Panc1 (cell line): ENCODE measurements at regions not wholly inside any gene's neighbourhood (a gene's known extent, or its start where the extent isn't known, plus 50 kb on each side); places are given as distances from the start of the nearest gene placed in this dataset.

Experiments used
- ATAC-seq: fragments of 200-7000 bp; cut with Tn5 transposase; 2 replicates; pipeline ENCODE4 v1.9.1; 2020; ENCODE audit warnings: mild to moderate bottlenecking, moderate library complexity
- BruUV-seq: library from RNA; stranded (reverse); fragments of 400-500 nt; replicated peaks from 2 replicates; lab custom pipeline; 2021; lab: Mats Ljungman, UMichigan
- CTCF ChIA-PET: fragments of 300-600 bp; sonication (Branson Sonifier 250); formaldehyde crosslinking; loops from one replicate; lab custom pipeline; 2022; ENCODE audit warnings: antibody characterized with exemption; lab: Charles Lee
- POLR2A ChIA-PET: fragments of 300-600 bp; sonication (Branson Sonifier 250); formaldehyde crosslinking; loops from one replicate; lab custom pipeline; 2022; ENCODE audit warnings: antibody characterized with exemption; lab: Charles Lee
- DNase-seq: peaks from one replicate; pipeline ENCODE4 v3.0.0-alpha.2; 2010; ENCODE audit warnings: low read depth, low spot score
- H3K27ac ChIP-seq: 2 replicates; pipeline ENCODE4 v1.5.1; 2011; ENCODE audit warnings: mild to moderate bottlenecking, low read length, inconsistent platforms
- H3K27me3 ChIP-seq: fragments of 200-500 bp; sonication (Bioruptor generic); 2 replicates; pipeline ENCODE4 v1.6.0; 2014; ENCODE audit warnings: low read length, inconsistent platforms; ENCODE audit not compliant: control insufficient read depth, insufficient read depth
- H3K36me3 ChIP-seq: fragments of 200-500 bp; sonication (Bioruptor generic); 2 replicates; pipeline ENCODE4 v1.5.1; 2014; ENCODE audit warnings: inconsistent platforms, mild to moderate bottlenecking, low read length, moderate library complexity; ENCODE audit not compliant: control insufficient read depth, insufficient read depth
- H3K4me1 ChIP-seq: 2 replicates; pipeline ENCODE4 v1.5.1; 2011; ENCODE audit warnings: inconsistent platforms, mild to moderate bottlenecking, low read length, moderate library complexity; ENCODE audit not compliant: control insufficient read depth, insufficient read depth
- H3K4me3 ChIP-seq, 2 experiments: 2 replicates each; pipeline ENCODE4 v1.5.1; 2011 to 2012; ENCODE audit warnings: low read depth in 2 of 2, low read length in 2 of 2, mild to moderate bottlenecking in 2 of 2, inconsistent platforms in 1 of 2, moderate library complexity in 1 of 2
- H3K9me3 ChIP-seq: fragments of 200-500 bp; sonication (Bioruptor generic); 2 replicates; pipeline ENCODE4 v1.5.1; 2014; ENCODE audit warnings: low read depth, mild to moderate bottlenecking, inconsistent platforms, low read length, moderate library complexity; ENCODE audit not compliant: control insufficient read depth, insufficient read depth
- POLR2AphosphoS5 ChIP-seq: IDR thresholded peaks from 2 replicates; pipeline ENCODE4 v1.6.1; 2012; ENCODE audit warnings: mild to moderate bottlenecking, low read depth, low read length, moderate library complexity
- SIN3A ChIP-seq: IDR thresholded peaks from 2 replicates; pipeline ENCODE4 v1.6.1; 2012; ENCODE audit warnings: low read depth, mild to moderate bottlenecking, low read length, moderate library complexity, borderline replicate concordance; ENCODE audit not compliant: insufficient read depth
- TCF7L2 ChIP-seq: IDR thresholded peaks from 2 replicates; pipeline ENCODE4 v1.6.1; 2011; ENCODE audit warnings: mild to moderate bottlenecking, low read depth, low read length, inconsistent platforms
- in situ Hi-C: cut with HindIII; loops from 2 replicates; pipeline ENCODE4 v1.10.0; 2016; ENCODE audit warnings: low sequenced_read_pairs, low pct_unique_long_range_greater_than_20kb
- intact Hi-C: fragments of 100-400 bp; cut with micrococcal nuclease; formaldehyde crosslinking; loops from one replicate; pipeline ENCODE4 v1.10.0; 2022; ENCODE audit not compliant: unreplicated experiment
- TF ChIP-seq, protein P1 (sequence below): fragments of 450-650 bp; IDR thresholded peaks from 2 replicates; pipeline ENCODE4 v1.5.1; 2017; ENCODE audit warnings: mild to moderate bottlenecking
- TF ChIP-seq, protein P2 (sequence below), 2 experiments: IDR thresholded peaks; 2 replicates each; pipeline ENCODE4 v1.6.1; 2011 to 2012; ENCODE audit warnings: low read depth in 2 of 2, control low read depth in 1 of 2, low read length in 1 of 2, mild to moderate bottlenecking in 1 of 2, moderate library complexity in 1 of 2; ENCODE audit not compliant: insufficient read depth in 1 of 2

DNA sequence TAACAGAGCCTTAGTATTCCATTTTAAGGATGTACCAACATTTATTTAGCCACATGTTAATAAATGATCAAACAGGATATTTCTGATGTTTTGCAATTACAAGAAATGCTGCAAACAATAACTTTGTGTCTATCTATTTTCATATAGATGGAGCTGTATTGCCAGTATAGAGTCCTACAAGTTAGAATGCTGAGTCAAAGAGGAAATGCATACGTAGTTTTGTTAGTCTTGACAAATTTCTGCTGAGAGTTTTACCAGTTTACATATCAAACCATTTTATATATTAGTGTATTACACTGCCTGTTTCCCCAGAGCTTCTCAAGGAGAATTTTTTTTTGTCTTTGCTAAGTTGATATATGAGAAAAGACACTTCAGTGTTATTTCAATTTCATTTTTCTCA, 541.7 kb downstream of the SLC16A7 start:
- no peak for ATAC-seq
- ChIA-PET POLR2A (interaction anchor here (0.7 kb wide), 1 partner anchor 1723 kb away, joined by 3 read pairs; no protein-coding TSS in a partner anchor), CTCF (interaction anchor here (0.7 kb wide), 1 partner anchor 144 kb away, joined by 4 read pairs; no protein-coding TSS in a partner anchor)
- DNase-seq, result no peak
- intact Hi-C loops (no loop called here), in situ Hi-C loops (no loop called here)
- Histone ChIP-seq H3K9me3 (no peaks in the 10 kb centered on the region), H3K27me3 (no peaks in the 10 kb centered on the region), H3K4me3 (no peak overlapping the region), H3K36me3 (no peaks in the 10 kb centered on the region), H3K4me1 (no peaks in the 10 kb centered on the region), H3K27ac (no peak overlapping the region)
- BruUV-seq, result no TSS peak
- TF ChIP-seq, protein P1, sequence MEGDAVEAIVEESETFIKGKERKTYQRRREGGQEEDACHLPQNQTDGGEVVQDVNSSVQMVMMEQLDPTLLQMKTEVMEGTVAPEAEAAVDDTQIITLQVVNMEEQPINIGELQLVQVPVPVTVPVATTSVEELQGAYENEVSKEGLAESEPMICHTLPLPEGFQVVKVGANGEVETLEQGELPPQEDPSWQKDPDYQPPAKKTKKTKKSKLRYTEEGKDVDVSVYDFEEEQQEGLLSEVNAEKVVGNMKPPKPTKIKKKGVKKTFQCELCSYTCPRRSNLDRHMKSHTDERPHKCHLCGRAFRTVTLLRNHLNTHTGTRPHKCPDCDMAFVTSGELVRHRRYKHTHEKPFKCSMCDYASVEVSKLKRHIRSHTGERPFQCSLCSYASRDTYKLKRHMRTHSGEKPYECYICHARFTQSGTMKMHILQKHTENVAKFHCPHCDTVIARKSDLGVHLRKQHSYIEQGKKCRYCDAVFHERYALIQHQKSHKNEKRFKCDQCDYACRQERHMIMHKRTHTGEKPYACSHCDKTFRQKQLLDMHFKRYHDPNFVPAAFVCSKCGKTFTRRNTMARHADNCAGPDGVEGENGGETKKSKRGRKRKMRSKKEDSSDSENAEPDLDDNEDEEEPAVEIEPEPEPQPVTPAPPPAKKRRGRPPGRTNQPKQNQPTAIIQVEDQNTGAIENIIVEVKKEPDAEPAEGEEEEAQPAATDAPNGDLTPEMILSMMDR, result no peak
- TF ChIP-seq, protein P2, sequence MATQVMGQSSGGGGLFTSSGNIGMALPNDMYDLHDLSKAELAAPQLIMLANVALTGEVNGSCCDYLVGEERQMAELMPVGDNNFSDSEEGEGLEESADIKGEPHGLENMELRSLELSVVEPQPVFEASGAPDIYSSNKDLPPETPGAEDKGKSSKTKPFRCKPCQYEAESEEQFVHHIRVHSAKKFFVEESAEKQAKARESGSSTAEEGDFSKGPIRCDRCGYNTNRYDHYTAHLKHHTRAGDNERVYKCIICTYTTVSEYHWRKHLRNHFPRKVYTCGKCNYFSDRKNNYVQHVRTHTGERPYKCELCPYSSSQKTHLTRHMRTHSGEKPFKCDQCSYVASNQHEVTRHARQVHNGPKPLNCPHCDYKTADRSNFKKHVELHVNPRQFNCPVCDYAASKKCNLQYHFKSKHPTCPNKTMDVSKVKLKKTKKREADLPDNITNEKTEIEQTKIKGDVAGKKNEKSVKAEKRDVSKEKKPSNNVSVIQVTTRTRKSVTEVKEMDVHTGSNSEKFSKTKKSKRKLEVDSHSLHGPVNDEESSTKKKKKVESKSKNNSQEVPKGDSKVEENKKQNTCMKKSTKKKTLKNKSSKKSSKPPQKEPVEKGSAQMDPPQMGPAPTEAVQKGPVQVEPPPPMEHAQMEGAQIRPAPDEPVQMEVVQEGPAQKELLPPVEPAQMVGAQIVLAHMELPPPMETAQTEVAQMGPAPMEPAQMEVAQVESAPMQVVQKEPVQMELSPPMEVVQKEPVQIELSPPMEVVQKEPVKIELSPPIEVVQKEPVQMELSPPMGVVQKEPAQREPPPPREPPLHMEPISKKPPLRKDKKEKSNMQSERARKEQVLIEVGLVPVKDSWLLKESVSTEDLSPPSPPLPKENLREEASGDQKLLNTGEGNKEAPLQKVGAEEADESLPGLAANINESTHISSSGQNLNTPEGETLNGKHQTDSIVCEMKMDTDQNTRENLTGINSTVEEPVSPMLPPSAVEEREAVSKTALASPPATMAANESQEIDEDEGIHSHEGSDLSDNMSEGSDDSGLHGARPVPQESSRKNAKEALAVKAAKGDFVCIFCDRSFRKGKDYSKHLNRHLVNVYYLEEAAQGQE (IDR thresholded peaks at IDR 0.05; ENCODE audit: insufficient read depth in 1 of 2, low read depth in 2 of 2, low read length in 1 of 2), result no peak
- no peak for TF ChIP-seq POLR2AphosphoS5
- no peak for TF ChIP-seq SIN3A
- TF ChIP-seq TCF7L2, result no peak

DNA sequence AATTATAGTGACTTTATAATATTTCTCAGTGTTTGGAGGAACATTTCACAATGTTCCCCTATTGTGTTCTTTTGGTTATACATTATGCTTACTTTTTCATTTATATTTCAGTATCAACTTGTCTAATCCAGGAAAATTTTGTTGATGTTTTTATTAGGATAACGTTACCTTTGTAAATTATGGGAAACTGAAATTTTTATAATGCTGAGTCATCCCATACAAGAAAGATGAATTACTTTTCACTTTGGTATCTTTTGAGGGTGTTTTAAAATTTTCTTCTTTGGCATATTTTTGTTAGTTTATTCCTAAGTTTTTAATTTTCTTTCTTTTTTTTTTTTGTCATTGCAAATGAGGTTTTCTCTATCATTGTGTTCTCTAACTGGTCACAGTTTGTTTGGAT, 542.7 kb downstream of the SLC16A7 start:
- POLR2A ChIA-PET, result no interaction called here
- Histone ChIP-seq H3K27ac (no peak overlapping the region), H3K27me3 (no peaks in the 10 kb centered on the region), H3K4me3 (no peak overlapping the region), H3K4me1 (no peaks in the 10 kb centered on the region), H3K9me3 (no peaks in the 10 kb centered on the region), H3K36me3 (no peaks in the 10 kb centered on the region)
- intact Hi-C loops, result no loop called here
- no TSS peak for BruUV-seq
- in situ Hi-C loops, result no loop called here
- DNase-seq, result no peak
- CTCF ChIA-PET, result no interaction called here
- ATAC-seq, result no peak
- TF ChIP-seq, protein P1, result no peak
- TF ChIP-seq SIN3A (no peak), POLR2AphosphoS5 (no peak), TCF7L2 (no peak)
- TF ChIP-seq, protein P2 (IDR thresholded peaks at IDR 0.05; ENCODE audit: insufficient read depth in 1 of 2, low read depth in 2 of 2, low read length in 1 of 2), result no peak
